H9 (cell line): ENCODE measurements at regions not wholly inside any gene's neighbourhood (a gene's known extent, or its start where the extent isn't known, plus 50 kb on each side); places are given as distances from the start of the nearest gene placed in this dataset.

Experiments
- DNase-seq: peaks from one replicate; pipeline ENCODE4 v3.0.0-alpha.2; 2017
- H2AFZ ChIP-seq: one replicate; pipeline ENCODE4 v1.6.1; 2013; ENCODE audit warnings: mild to moderate bottlenecking, low read length, control low read depth, moderate library complexity
- H2AK5ac ChIP-seq: 2 replicates; pipeline ENCODE4 v1.6.1; 2013; ENCODE audit warnings: low read length, control low read depth, mixed read lengths; ENCODE audit not compliant: insufficient read length
- H2BK120ac ChIP-seq: one replicate; pipeline ENCODE4 v1.6.1; 2013; ENCODE audit warnings: low read depth, mild to moderate bottlenecking, low read length, control low read depth, inconsistent platforms; ENCODE audit not compliant: poor library complexity, severe bottlenecking
- H2BK12ac ChIP-seq: 2 replicates; pipeline ENCODE4 v1.6.1; 2013; ENCODE audit warnings: low read length, control low read depth, mixed read lengths, low read depth; ENCODE audit not compliant: insufficient read length
- H2BK15ac ChIP-seq: 2 replicates; pipeline ENCODE4 v1.6.1; 2013; ENCODE audit warnings: low read depth, low read length, control low read depth
- H2BK20ac ChIP-seq: one replicate; pipeline ENCODE4 v1.6.1; 2013; ENCODE audit warnings: low read depth, mild to moderate bottlenecking, low read length, control low read depth, inconsistent platforms; ENCODE audit not compliant: poor library complexity, severe bottlenecking
- H2BK5ac ChIP-seq: 2 replicates; pipeline ENCODE4 v1.6.1; 2013; ENCODE audit warnings: low read length, control low read depth, mixed read lengths; ENCODE audit not compliant: insufficient read length
- H3K14ac ChIP-seq: 2 replicates; pipeline ENCODE4 v1.6.1; 2013; ENCODE audit warnings: low read length, control low read depth; ENCODE audit not compliant: insufficient read depth
- H3K18ac ChIP-seq: 2 replicates; pipeline ENCODE4 v1.6.1; 2013; ENCODE audit warnings: low read depth, mild to moderate bottlenecking, mixed read lengths, low read length, control low read depth; ENCODE audit not compliant: insufficient read length
- H3K23ac ChIP-seq: 2 replicates; pipeline ENCODE4 v1.6.1; 2013; ENCODE audit warnings: low read length, control low read depth, mixed read lengths, low read depth; ENCODE audit not compliant: insufficient read length
- H3K23me2 ChIP-seq: 2 replicates; pipeline ENCODE4 v1.6.1; 2013; ENCODE audit warnings: low read depth, mild to moderate bottlenecking, mixed read lengths, low read length, control low read depth; ENCODE audit not compliant: insufficient read length, poor library complexity, severe bottlenecking
- H3K27ac ChIP-seq: 2 replicates; pipeline ENCODE4 v1.5.1; 2013; ENCODE audit warnings: low read length, control low read depth, mixed read lengths, low read depth; ENCODE audit not compliant: insufficient read length
- H3K27me3 ChIP-seq: 2 replicates; pipeline ENCODE4 v1.6.1; 2013; ENCODE audit warnings: low read length, control low read depth, inconsistent platforms; ENCODE audit not compliant: insufficient read depth
- H3K4ac ChIP-seq: 2 replicates; pipeline ENCODE4 v1.6.1; 2013; ENCODE audit warnings: low read depth, mild to moderate bottlenecking, control low read depth, inconsistent platforms, low read length, moderate library complexity
- H3K4me1 ChIP-seq: 2 replicates; pipeline ENCODE4 v1.6.1; 2013; ENCODE audit warnings: low read length, control low read depth, inconsistent platforms; ENCODE audit not compliant: insufficient read depth
- H3K4me2 ChIP-seq: 2 replicates; pipeline ENCODE4 v1.6.1; 2013; ENCODE audit warnings: low read length, control low read depth, mixed read lengths; ENCODE audit not compliant: insufficient read length, insufficient read depth
- H3K56ac ChIP-seq: 2 replicates; pipeline ENCODE4 v1.6.1; 2013; ENCODE audit warnings: low read depth, mild to moderate bottlenecking, mixed read lengths, low read length, control low read depth; ENCODE audit not compliant: insufficient read length
- H3K79me1 ChIP-seq: 2 replicates; pipeline ENCODE4 v1.6.1; 2013; ENCODE audit warnings: low read depth, mild to moderate bottlenecking, moderate library complexity, low read length, control low read depth, inconsistent platforms; ENCODE audit not compliant: insufficient read depth, poor library complexity, severe bottlenecking
- H3K79me2 ChIP-seq: 2 replicates; pipeline ENCODE4 v1.6.1; 2013; ENCODE audit warnings: low read length, control low read depth, inconsistent platforms; ENCODE audit not compliant: insufficient read depth
- H3K9ac ChIP-seq: 2 replicates; pipeline ENCODE4 v1.6.1; 2013; ENCODE audit warnings: low read length, control low read depth, mixed read lengths; ENCODE audit not compliant: insufficient read length; ENCODE audit errors: extremely low read depth
- H3K9me3 ChIP-seq: one replicate; pipeline ENCODE4 v1.6.1; 2013; ENCODE audit warnings: low read depth, low read length, inconsistent platforms; ENCODE audit not compliant: control insufficient read depth
- H3T11ph ChIP-seq: one replicate; pipeline ENCODE4 v1.6.1; 2013; ENCODE audit warnings: mild to moderate bottlenecking, low read length, control low read depth, inconsistent platforms
- H4K20me1 ChIP-seq: one replicate; pipeline ENCODE4 v1.6.1; 2013; ENCODE audit not compliant: control insufficient read depth, insufficient read length, insufficient read depth
- H4K5ac ChIP-seq: 2 replicates; pipeline ENCODE4 v1.6.1; 2013; ENCODE audit warnings: low read depth, mild to moderate bottlenecking, mixed read lengths, low read length, control low read depth; ENCODE audit not compliant: insufficient read length
- H4K8ac ChIP-seq: replicated peaks from 2 replicates; pipeline ENCODE4 v1.6.1; 2013; ENCODE audit warnings: low read length, control low read depth, mixed read lengths, low read depth; ENCODE audit not compliant: insufficient read length
- H4K91ac ChIP-seq: 2 replicates; pipeline ENCODE4 v1.6.1; 2013; ENCODE audit warnings: low read depth, mild to moderate bottlenecking, moderate library complexity, mixed read lengths, low read length, control low read depth; ENCODE audit not compliant: insufficient read length
- H3K27ac Mint-ChIP-seq, 3 experiments: 2 replicates in 2 of 3; 3 replicates in 1 of 3; pipeline ENCODE4 v1.8.0; 2020 to 2021; ENCODE audit warnings: mixed read lengths in 3 of 3, mild to moderate bottlenecking in 1 of 3, moderate library complexity in 1 of 3
- H3K27me3 Mint-ChIP-seq: 2 replicates; pipeline ENCODE4 v1.8.0; 2021; ENCODE audit warnings: low read depth, mild to moderate bottlenecking, moderate library complexity, mixed read lengths
- H3K36me3 Mint-ChIP-seq, 3 experiments: 2 replicates in 2 of 3; 3 replicates in 1 of 3; pipeline ENCODE4 v1.8.0; 2020 to 2021; ENCODE audit warnings: low read depth in 3 of 3, mixed read lengths in 3 of 3; ENCODE audit not compliant: insufficient read depth in 1 of 3
- H3K4me1 Mint-ChIP-seq, 2 experiments: 2 replicates each; pipeline ENCODE4 v1.8.0; 2020; ENCODE audit warnings: mixed read lengths in 2 of 2
- H3K4me3 Mint-ChIP-seq, 2 experiments: 2 replicates in 1 of 2; 3 replicates in 1 of 2; pipeline ENCODE4 v1.8.0; 2020 to 2021; ENCODE audit warnings: mild to moderate bottlenecking in 2 of 2, mixed read lengths in 2 of 2, moderate library complexity in 1 of 2
- H3K9me3 Mint-ChIP-seq, 2 experiments: 2 replicates in 1 of 2; 3 replicates in 1 of 2; pipeline ENCODE4 v1.8.0; 2020; ENCODE audit warnings: mild to moderate bottlenecking in 2 of 2, mixed read lengths in 2 of 2, moderate library complexity in 1 of 2
- WGBS: extraction: QIAGEN DNeasy Blood & Tissue Kit; methylation state at CpG from one replicate; pipeline ENCODE4 v1.1.7; 2013; ENCODE audit warnings: missing lambda C conversion rate, low lambda C conversion rate, mixed read lengths; ENCODE audit not compliant: insufficient read length; ENCODE audit errors: extremely low coverage; 5-methylcytosine and 5-hydroxymethylcytosine counted together
- TF ChIP-seq, protein P1 (sequence below): fragments of 200-600 bp; sonication (generic); conservative IDR thresholded peaks from 3 replicates; pipeline ENCODE4 v1.8.0; 2021; ENCODE audit warnings: antibody characterized with exemption, mild to moderate bottlenecking

DNA sequence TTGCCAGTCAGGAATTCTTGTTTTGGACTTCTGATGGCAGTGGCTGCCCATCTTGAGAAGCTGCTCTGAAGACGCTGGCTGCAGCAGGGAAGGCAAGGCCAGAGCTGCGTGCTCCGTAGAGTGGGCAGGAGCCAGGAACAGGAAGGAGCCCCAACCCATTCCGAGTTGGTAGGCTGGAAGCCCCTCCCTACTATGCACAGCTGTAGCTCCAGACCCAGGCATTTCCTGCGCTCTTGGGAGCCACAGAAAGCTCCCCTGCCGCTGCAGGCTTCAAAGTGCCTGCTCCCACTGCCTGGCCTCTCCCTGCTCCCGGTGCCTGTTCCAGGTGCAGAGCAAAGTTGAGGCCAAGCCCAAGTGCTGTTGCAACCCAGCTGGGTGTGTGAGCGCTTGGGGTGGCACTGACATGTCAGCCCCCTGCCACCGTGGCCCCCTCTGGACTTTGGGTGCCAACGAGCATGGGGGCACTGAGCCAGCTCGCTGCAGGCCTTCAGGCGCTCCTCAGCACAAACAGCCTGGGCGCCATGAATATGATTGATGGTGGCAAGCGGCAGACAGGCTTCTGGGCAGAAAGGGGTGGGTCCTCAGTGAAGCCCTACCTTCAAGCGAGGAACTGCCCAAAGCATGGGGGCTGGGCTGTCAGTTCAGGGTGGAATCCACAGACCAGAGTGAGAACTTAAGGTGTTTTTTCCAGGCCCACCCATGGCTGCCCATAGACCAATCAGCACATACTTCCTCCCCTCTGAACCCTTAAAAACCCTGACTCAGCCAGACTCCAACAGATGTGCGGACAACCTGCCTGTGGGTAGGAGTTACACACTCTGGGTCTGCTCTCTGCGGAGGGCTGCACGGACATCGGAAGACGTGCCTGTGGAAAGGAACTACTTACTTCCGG lies 677.2 kb upstream of the INTU start:
- no peaks in the 10 kb centered on the region for H3K79me2 ChIP-seq
- Mint-ChIP-seq H3K4me1 (peaks cover 13 to 17% of the 10 kb centered on the region in 2 experiments), H3K27ac (no peak overlapping the region; a peak in 1 of 7 replicates), H3K9me3 (no peaks in the 10 kb centered on the region; a peak in 1 of 5 replicates), H3K27me3 (no peaks in the 10 kb centered on the region), H3K4me3 (no peak overlapping the region), H3K36me3 (peaks cover 0 to 3% (median 0%) of the 10 kb centered on the region in 3 experiments; a peak in 1 of 7 replicates)
- H3K4ac ChIP-seq, result no peak overlapping the region
- no CpG with 5 or more reads among the region's 21 CpGs for WGBS
- H3K9ac ChIP-seq, result no peak overlapping the region
- no peaks in the 10 kb centered on the region for H4K20me1 ChIP-seq
- no peak overlapping the region for H2BK12ac ChIP-seq
- no peak overlapping the region for H2AFZ ChIP-seq
- no peak overlapping the region for H2AK5ac ChIP-seq
- no peak overlapping the region for H3K23ac ChIP-seq
- no peak overlapping the region for H2BK120ac ChIP-seq
- peak; percentile 46 for DNase-seq
- no peak overlapping the region for H3T11ph ChIP-seq
- H3K18ac ChIP-seq, result no peak overlapping the region
- TF ChIP-seq, protein P1, sequence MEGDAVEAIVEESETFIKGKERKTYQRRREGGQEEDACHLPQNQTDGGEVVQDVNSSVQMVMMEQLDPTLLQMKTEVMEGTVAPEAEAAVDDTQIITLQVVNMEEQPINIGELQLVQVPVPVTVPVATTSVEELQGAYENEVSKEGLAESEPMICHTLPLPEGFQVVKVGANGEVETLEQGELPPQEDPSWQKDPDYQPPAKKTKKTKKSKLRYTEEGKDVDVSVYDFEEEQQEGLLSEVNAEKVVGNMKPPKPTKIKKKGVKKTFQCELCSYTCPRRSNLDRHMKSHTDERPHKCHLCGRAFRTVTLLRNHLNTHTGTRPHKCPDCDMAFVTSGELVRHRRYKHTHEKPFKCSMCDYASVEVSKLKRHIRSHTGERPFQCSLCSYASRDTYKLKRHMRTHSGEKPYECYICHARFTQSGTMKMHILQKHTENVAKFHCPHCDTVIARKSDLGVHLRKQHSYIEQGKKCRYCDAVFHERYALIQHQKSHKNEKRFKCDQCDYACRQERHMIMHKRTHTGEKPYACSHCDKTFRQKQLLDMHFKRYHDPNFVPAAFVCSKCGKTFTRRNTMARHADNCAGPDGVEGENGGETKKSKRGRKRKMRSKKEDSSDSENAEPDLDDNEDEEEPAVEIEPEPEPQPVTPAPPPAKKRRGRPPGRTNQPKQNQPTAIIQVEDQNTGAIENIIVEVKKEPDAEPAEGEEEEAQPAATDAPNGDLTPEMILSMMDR, result no peak
- H3K4me1 ChIP-seq, result no peaks in the 10 kb centered on the region
- H3K14ac ChIP-seq, result no peak overlapping the region
- H3K9me3 ChIP-seq, result no peaks in the 10 kb centered on the region
- no peak overlapping the region for H4K91ac ChIP-seq
- H3K27ac ChIP-seq, result no peak overlapping the region
- H4K5ac ChIP-seq, result no peak overlapping the region
- H3K27me3 ChIP-seq, result no peaks in the 10 kb centered on the region
- H2BK20ac ChIP-seq, result no peak overlapping the region
- H3K23me2 ChIP-seq, result no peaks in the 10 kb centered on the region
- no peak overlapping the region for H3K56ac ChIP-seq
- no peak overlapping the region for H2BK5ac ChIP-seq
- H2BK15ac ChIP-seq, result no peak overlapping the region
- H4K8ac ChIP-seq, result no peak overlapping the region
- no peak overlapping the region for H3K4me2 ChIP-seq
- no peaks in the 10 kb centered on the region for H3K79me1 ChIP-seq
